HT1080 (cell line): ENCODE measurements at regions not wholly inside any gene's neighbourhood (a gene's known extent, or its start where the extent isn't known, plus 50 kb on each side); places are given as distances from the start of the nearest gene placed in this dataset.

Source experiments
- DNase-seq: peaks from one replicate; pipeline ENCODE4 v3.0.0-alpha.2; 2015; ENCODE audit warnings: low read depth

DNA sequence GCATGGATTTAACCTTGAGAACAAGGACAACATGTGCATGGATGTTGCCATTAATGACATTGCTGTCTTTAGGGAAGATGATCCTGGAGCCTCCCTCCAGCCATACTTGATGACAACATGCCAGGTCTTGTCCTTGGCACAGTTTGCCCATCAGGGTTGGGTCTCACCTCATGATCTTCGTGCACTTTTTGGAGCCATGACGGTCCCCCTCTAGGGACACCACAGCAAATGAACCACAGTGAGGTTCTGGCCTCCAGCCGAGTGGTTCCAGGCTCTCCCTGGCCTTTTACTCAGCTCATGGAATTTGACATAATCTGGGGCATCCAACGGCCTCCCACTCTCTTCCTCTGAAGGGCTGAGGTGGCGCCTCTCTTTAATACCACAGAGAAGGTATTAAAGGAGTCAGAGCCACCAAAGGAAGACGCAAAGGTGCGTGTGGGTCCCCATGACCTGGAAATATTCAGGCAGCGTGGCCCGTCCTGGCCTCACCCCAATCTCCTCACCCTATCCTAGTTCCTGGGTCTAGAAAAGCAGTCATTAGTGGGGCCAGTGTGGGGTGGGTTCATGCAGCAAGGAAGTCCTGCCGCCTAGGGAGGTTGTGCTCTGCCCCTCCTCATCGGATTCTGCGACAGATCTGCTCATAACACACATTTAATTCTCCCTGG, 184.8 kb downstream of the CXCL12 start:
- no peak for DNase-seq

DNA sequence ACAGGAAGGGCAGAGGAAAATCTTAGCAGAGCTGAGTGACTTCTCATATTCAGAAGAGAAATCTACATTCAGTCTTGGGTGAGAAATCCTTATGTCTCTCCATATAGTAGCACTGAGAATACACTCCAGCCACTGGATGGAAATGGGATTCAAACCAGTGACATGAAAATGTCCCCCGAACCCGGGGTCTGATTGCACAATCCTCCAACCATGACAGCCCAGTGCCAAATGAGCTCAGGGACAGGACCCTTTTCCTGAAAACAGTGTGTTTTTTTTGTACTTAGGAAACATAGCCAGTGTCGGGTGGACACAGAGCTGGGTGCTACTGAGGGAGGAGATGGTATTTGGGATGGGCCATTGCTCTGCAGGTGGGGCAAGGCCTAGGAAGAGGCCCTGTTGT, 185.6 kb downstream of the CXCL12 start:
- DNase-seq: no peak

DNA sequence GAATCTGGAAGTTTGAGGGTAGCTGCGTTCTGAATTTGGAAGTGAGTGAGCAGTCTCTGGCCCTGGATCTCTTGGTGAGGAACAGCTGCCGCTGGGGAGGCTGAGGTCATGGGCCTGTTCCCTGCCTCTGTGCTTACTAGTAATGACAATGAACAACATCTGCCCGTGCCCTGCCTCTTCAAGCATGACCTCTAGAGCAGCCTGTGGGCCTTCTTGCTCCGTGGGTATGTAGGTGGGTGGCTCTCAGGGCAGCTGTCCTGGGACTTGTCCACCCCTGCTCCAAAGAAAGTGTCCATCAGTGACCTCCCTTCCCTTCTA, 186.2 kb downstream of the CXCL12 start:
- no peak for DNase-seq

DNA sequence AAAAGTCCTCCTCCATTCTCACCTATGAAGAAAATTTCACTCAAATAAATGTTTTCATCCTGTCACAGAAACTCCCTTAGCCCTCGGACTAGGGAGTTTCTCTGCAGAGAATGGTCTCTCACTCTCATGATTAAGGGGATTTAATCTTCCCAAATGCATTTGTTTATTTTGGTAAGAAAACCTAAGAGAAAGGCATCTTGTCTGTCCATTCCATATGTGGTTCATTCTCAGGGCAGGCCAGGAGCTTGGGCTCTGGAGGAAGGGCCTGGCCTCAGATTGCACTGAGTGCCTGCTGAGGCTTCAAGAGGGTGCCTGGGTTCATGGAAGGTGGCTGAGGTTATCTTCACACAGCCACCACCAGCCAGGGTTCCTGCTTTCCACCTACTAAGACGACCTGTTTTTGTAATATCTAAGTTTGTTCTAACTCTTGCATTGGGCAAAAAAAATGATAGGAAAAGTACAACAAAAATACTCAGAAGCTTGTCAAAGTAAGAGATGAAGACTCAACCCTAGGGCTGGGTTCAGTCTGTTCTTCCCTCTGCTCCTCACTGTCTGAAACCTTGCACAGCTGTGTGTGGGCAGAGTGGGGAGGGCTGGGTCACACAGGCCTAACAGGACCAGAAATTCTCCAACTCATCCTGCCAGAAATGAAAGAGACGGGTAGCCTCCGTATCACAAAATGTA, 186.7 kb downstream of the CXCL12 start:
- DNase-seq: no peak

DNA sequence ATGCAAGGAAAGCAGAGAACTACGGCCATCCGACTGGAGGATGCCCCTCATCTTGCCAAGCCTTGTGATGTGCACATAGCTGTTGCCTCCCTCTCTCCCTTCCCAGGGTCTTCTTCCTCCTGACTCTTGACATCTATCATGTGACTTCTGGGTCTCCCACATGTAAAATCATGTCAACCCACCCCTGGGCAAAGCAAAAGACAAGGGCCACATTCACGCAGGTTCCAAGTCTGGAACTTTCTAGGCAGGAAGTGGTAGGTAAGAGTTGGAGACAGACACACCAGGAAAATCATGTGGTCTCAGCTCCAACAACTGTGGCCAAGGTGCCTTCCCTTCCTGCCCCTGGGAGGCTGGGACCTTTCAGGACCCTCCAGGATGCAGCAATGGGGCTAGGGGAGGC, 187.3 kb downstream of the CXCL12 start:
- DNase-seq: no peak

DNA sequence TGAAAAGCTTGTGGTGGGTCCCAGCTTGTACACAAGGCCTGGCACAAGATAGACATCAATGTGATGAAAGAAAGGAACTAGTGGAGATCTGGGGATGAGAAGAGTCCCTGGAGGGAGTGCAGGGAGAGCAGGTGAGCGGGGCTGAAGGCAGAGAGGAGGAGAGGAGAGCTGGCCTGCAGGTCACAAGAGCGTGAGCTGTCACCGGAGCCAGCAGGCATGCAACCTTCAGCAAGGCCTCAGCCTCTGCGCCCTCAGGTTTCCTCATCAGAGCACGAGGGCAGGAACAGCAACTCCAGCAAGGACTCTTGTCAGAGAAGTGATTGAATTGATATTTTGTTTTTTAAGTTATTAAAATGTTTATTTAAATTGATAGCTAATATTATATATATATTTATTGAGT, 188.6 kb downstream of the CXCL12 start:
- no peak for DNase-seq

DNA sequence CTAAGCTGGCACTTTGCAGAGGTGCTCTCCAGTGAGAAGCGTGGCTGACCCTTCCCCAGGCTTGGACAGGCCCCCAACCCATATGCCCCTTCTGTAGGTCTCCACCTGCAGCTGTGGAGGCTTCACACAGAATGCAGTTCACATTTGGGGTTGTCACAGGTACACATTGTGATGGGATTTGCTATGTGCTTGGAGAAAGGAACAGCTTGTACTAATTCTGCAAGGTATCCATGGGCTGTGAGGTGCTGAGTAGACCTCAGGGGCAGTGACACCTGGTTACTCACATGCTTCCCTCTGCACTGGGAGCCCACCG, 188.9 kb downstream of the CXCL12 start:
- no peak for DNase-seq

DNA sequence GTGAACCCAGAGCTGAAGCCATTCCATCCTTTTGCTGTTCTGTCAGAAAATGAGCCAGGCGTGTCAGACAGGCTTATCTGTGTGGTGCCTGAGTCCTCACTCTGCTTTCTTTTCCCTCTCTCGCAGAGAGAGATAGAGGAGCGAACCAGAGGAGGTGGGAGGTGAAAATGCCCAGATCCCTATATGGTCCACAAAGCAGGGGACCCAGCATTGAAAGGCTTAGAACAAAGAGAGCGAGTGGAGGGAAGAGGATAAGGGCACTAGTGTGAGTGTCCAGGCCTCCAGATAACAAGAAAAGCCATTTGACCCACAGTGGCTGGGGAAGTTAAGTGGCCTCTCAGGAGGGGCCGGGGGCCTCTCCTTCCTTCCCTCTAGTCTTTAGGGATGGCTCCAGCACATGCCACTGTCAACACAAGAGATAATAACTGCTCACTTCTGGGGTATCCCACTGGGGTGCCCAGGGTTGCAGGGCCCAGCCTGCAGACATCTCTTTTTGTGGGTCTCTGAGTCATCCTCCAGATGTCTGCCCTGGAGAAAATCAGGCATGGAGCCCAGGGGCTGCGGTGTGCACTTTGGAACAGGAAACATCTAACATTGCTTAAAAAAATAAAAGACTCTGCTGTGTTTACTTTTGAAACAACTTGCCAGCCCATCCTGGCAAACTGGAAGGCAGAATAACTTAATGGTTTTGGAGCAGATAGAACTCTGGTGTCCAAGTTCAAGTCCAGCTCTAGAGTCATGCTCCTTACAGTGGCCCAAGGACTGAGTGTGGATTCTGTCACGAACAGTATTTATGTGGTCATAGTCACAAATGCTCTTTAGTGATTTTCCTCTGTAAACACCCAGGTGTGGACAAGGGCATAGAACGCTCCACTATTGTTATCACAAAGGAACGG, 189.5 kb downstream of the CXCL12 start:
- peak; percentile 71 for DNase-seq

DNA sequence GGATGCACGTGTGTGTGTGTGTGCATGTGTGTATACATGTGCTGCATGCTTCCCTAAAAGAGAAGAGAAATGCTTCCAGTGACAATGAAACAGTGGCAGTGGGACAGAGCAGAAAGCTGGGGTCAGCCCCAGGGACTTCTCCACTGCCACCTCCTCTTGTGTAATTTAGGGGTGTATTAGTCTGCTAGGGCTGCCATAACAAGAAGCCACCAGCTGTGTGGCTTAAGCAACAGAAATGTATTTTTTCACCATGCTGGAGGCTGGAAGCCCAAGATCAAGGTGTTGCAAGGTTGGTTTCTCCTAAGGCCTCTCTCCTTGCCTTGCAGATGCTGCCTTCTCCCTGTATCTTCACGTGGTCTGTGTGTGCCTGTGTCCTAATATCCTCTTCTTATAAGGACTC, 190.5 kb downstream of the CXCL12 start:
- DNase-seq: no peak

DNA sequence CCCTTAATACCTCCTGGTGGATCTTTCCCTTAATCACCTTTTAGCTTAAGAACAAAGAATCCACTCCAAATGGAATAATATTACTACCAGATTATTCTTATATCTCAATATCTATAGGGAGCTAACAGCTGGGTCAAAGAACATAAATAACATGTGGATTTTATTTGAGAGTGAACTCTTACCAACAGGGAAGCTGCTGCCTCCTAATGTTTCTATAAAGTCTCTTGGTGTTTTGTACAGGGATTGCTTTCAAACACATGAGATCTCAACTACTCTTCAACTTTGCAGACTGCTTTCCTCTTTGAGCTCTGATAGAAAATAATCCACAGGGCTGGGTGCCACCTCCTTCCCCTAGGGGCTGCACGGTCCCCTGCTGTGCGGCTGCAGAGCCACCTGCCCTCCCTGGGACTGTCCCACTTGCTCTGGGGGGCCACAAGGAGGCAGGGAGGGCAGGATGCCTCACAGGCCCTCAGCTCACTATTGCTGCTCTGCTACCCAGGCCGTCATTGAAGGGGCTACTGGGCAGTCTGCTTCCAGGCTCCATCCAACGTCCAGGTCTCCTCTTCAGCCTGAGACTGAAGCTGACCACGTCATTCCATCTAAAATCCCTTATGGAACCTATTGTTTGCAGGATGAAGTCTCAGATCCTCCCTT, 191.2 kb downstream of the CXCL12 start:
- DNase-seq: no peak

DNA sequence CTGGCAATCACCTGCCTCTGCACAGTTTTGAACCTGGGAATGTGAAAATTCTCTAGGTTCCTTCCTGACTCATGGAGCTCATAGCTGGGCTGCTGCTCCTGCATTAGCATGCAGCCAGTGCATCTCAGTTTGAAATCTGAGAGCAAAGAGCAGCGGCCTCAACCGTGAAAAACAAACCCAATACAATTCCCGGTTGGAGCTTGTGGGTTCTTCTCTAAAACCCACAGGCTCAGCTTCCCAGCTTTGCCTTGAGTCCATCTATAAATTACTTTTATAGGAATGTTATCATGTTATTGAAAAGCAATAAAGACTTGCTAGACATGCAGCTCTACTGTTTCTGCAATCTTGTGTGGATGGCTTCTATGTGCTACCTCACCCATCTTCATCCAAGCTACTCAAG, 191.7 kb downstream of the CXCL12 start:
- no peak for DNase-seq

DNA sequence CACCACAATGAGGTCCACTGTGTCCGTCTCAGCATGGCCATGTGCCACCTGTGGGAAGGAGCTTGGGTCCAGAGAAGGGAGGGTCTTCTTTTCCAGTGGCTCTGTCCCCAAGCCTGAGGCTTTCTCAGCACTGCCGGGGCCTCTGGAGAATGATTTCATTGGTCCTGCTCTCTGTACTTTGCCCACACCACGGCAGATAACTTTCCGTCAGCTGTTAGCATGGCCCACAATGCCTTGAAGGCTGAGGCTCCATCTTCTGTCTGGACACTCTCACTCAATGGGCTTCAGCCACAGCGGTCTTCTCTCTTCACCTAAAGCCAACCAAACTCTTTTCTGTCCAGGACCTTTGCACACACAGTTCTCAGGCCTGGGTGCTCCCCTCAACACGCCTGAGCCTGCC, 192.5 kb downstream of the CXCL12 start:
- no peak for DNase-seq

DNA sequence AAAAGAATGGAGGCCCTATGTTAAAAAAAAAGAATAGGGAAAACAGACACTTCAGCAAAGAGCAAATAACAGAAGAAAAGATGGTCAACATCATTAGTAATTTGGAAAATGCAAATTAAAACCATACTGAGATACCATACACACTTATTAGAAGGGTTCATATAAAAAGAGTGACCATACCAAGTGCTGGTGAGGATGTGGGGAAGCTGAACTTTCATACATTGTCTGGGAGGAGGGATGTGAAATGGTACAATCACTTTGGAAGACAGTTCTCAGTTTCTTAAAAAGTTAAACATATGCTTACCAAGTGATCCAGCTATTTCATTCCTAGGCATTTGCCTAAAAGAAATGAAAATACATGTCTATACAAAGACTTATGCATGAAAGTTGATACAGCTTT, 194.4 kb downstream of the CXCL12 start:
- DNase-seq: no peak

DNA sequence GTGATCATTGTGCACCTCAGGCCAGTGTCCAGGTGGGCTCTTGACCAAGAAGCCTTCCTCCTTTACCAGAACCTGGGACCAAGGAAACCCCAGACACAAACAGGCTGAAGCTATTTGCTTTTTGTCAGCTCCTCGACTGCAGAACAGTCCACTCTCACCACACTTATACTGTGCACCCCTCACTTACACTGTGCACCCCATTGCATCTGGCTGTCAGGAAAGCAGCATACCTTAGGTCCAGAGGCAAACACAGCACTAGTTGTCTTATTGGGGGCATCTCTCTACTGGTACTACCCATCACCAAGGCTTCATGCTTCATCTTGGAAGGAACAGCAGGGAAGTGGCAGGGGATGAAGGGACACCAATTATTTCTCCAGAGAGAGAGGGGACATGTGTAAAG, 198.1 kb downstream of the CXCL12 start:
- no peak for DNase-seq

DNA sequence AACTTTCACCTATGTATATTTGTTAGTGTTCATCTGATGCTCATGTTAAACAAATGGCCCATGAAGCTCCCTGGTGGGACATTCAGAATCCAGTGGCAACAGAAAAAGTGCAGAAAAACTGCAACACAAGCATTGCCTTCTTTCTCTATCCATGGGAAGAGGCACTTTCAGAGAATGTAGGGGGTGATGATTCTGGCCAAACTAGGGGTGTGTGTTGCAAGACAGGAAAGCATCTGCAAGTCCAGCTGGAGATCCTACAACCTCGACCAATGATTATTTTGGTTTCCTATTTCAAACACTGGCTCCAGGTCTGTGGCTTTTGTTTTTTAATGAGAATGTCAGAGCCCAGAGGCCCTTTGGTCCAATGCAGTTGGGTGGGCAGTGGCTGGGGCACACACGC, 198.7 kb downstream of the CXCL12 start:
- no peak for DNase-seq

DNA sequence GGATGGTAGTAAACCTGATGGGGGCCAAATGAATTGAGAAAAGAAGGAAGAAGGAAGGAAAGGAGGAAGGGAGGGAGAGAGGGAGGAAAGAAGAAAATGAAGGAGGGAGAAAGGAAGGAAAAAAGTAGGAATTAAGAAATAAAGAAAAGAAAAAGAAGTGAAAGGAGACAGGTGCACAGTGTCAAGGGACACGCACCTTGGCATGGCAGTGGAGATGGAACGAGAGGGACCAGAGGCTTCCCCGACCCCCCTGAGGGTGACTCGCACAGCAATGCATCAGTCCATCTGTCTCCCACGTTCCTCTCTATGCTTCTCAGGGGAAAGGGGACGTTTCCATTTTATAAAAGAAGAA, 199.6 kb downstream of the CXCL12 start:
- DNase-seq: no peak

DNA sequence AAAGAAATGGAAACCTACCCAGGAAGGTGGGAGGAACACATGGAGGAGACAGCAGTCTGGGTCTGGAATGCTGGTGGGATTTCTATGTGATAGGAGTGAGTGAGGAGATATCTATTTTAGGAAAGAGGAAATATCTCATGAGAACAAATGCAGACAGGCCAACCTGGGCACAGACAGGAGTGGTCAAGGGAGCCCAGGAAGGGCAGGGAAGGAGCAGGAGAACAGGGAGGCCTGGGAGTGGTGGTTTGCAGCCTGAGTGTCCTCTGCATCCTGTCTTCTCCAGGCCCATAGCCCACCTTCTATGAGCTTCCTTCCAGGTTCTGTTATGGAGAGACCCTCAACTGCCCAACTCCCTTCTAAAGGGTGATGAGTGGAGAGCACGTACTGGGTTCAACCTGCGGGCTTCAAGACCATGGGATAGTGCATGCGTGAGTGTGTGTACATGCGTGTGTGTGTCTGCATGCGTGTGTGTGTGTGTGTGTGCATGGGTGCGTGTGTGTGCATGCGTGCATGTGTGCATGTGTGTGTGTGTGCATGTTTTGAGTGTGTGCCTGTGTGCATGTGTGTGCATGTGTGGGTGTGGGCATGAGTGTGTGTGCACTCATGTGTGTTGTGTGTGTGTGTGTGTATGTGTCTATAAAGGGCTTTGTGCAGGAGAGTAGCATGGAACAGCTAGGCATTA, 200.1 kb downstream of the CXCL12 start:
- DNase-seq: no peak

DNA sequence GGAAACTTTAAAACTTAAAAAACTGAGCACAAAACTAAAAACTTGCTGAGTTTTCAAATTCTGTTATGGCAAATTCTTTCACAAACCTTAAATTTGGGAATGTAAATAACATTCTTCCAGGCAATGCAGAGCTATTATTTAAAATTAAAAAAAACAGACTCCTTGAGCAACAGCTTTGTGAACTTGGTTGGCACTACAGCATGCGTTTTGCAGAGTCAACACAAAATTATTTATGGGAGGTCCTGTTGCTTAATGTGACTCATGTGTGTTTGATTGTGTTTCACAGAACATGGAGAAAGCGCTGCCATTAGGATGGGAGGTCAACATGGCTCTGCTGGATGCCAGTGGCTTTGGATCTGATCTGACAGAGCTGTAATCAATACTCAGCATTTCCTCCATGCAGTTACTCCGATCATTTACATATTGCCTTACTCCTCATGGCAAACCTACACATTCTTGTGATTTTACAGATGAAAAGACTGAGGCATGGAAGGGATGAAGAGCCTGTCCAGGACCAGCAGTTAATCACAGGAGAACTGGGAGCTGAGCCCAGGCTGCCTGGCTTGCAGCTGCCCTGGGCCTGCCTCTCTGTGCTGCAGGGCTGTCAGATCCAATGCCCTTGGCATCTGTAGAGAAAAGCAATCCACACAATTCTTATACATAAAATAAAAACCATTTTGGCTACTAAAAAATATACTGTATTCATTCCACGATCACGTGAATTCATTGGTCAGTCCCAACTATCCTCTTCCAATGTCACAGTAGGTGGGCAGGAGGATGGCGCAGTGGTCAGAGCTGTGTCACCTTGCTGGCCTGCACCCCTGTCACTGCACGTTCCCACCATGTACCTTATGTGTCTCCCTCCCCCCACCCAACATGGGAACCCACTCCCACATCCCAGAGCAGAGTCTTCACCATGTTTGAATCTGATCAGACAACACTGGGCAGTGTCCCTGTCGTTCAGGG, 200.9 kb downstream of the CXCL12 start:
- DNase-seq: no peak

DNA sequence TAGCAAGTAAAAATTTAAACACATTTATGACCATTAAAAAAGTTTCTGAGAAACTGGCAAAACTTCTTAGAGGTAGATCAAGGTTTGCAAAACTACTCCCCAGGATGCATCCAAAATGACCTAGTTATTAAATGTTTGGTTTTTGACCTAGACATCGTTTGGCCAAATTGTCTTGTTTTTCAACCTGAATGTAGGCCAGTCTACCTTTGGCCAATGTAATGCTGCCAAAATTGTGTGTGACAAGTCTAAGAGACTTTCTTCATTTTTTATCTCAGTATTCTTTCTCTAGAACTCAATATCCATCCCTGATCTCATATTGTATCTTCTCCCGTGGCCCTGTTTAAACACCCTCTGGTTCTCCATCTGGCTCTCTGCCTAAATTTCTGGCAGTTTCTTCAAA, 202.0 kb downstream of the CXCL12 start:
- no peak for DNase-seq

DNA sequence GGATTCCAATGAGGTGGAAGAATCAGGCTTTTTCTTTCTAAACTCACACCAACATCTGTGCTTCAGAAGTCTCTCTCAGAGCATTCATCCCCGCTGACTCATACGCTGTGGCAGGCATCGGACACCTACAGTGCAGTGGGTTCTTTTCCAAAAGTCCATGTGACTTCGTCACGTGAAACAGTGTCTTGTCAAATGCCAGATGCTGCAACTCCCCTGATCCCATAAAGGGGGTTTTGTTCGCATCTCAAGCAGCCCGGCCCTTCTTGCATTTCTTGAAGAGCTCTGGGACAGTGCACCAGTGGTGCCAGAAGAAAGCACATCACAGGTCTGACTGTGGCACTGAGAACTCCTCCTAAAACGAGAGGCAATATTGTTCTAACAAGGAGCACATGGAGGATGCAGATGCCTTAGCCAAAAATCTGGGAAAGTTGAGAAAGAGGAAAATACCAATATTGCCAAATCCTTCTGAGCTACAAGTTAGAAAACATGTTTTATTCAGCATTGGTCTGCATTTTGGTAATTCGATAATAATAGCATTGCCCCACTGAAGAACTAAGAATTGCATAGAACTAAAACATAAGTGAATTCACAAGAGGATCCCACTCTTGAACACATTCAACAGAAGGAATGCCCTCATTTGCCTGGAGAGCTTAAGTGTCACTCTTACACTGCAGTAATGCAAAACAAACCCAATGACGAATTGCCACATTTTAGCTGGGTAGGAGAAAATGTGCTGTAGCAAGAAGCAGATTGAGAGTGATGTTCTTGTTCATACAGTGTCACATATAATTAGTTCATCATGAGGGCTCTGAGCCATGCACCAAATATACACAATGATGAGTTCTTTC, 204.4 kb downstream of the CXCL12 start:
- DNase-seq: peak; percentile 70
